ENCODE measurements at regions not wholly inside any gene's neighbourhood (a gene's known extent, or its start where the extent isn't known, plus 50 kb on each side); places are given as distances from the start of the nearest gene placed in this dataset.

DNA sequence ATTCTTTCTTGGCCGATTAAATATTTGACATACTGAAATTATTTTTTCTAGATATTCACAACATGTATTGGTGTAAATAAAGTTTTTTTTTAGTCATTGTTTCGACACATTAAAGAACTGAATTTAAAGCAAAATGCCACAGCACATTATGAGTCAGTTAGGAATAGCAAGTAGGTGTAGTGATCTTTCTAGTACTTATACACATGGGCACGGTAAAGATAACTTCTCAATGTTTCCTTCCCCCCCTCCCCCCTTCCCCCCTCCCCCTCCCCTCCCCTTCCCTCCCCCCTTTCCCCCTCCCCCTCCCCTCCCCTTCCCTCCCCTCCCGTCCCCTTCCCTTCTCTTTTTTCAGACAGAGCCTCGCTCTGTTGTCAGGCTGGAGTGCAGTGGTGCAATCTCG, 1269.9 kb downstream of the ADGRL3 start:
- no peaks in the 10 kb centered on the region for H3K4me1 ChIP-seq
- H3K9me3 ChIP-seq = no peaks in the 10 kb centered on the region
- no peaks in the 10 kb centered on the region for H3K36me3 ChIP-seq
- H3K27me3 ChIP-seq = no peaks in the 10 kb centered on the region
- intact Hi-C loops (cut with DNase I; ENCODE audit: low total_unique reads) = no loop called here
- DNase-seq = no peak
- H3K4me3 ChIP-seq = no peak overlapping the region
- TF ChIP-seq, protein P1, sequence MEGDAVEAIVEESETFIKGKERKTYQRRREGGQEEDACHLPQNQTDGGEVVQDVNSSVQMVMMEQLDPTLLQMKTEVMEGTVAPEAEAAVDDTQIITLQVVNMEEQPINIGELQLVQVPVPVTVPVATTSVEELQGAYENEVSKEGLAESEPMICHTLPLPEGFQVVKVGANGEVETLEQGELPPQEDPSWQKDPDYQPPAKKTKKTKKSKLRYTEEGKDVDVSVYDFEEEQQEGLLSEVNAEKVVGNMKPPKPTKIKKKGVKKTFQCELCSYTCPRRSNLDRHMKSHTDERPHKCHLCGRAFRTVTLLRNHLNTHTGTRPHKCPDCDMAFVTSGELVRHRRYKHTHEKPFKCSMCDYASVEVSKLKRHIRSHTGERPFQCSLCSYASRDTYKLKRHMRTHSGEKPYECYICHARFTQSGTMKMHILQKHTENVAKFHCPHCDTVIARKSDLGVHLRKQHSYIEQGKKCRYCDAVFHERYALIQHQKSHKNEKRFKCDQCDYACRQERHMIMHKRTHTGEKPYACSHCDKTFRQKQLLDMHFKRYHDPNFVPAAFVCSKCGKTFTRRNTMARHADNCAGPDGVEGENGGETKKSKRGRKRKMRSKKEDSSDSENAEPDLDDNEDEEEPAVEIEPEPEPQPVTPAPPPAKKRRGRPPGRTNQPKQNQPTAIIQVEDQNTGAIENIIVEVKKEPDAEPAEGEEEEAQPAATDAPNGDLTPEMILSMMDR (IDR thresholded peaks at IDR 0.05) = no peak
- no peak overlapping the region for H3K27ac ChIP-seq

GRCh38 chr4:62461961-62462360, 1261.8 kb downstream of the ADGRL3 start:
- H3K36me3 ChIP-seq = no peaks in the 10 kb centered on the region

GRCh38 chr4:62460329-62460728, 1260.2 kb downstream of the ADGRL3 start:
- no peak overlapping the region for H3K27ac ChIP-seq
- H3K4me1 ChIP-seq = no peaks in the 10 kb centered on the region
- DNase-seq = no peak
- no peaks in the 10 kb centered on the region for H3K9me3 ChIP-seq
- H3K36me3 ChIP-seq = no peaks in the 10 kb centered on the region
- no peaks in the 10 kb centered on the region for H3K27me3 ChIP-seq
- H3K4me3 ChIP-seq = no peak overlapping the region
- intact Hi-C loops (cut with DNase I; ENCODE audit: low total_unique reads) = no loop called here
- TF ChIP-seq, protein P1 (IDR thresholded peaks at IDR 0.05) = no peak

More at GRCh38 chr4:62461961-62462360, 1261.8 kb downstream of the ADGRL3 start:
- no peak overlapping the region for H3K27ac ChIP-seq
- intact Hi-C loops (cut with DNase I; ENCODE audit: low total_unique reads) = no loop called here
- no peaks in the 10 kb centered on the region for H3K9me3 ChIP-seq
- H3K4me1 ChIP-seq = no peaks in the 10 kb centered on the region
- no peak overlapping the region for H3K4me3 ChIP-seq
- no peaks in the 10 kb centered on the region for H3K27me3 ChIP-seq
- no peak for DNase-seq
- TF ChIP-seq, protein P1 (IDR thresholded peaks at IDR 0.05) = no peak

GRCh38 chr4:62457356-62457755, 1257.2 kb downstream of the ADGRL3 start:
- H3K36me3 ChIP-seq = no peaks in the 10 kb centered on the region
- no peak overlapping the region for H3K4me3 ChIP-seq
- H3K27me3 ChIP-seq = no peaks in the 10 kb centered on the region
- no peak for DNase-seq
- H3K27ac ChIP-seq = no peak overlapping the region
- no peaks in the 10 kb centered on the region for H3K4me1 ChIP-seq
- no peaks in the 10 kb centered on the region for H3K9me3 ChIP-seq
- TF ChIP-seq, protein P1 (IDR thresholded peaks at IDR 0.05) = no peak
- intact Hi-C loops (cut with DNase I; ENCODE audit: low total_unique reads) = no loop called here

DNA sequence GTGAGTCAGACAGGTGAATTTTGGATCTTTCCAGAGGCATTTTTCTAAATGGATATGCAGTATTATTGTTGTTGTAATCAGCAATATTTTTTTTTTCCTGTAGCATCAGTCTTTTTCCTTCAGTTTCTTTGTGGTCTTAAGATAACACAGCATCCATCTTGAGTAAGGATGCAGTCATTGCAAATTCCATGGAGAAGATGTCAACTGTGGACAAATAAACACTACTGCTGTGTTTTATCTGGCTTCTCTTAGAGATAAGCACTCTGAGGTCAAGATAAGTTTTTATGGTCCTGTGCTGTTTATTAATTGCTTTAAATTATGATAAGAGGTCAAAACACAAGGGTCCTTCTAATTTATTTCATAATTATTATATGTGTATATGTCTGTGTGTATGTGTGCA, 1255.7 kb downstream of the ADGRL3 start:
- no peaks in the 10 kb centered on the region for H3K4me1 ChIP-seq
- H3K36me3 ChIP-seq = no peaks in the 10 kb centered on the region
- H3K9me3 ChIP-seq = no peaks in the 10 kb centered on the region
- no peak overlapping the region for H3K27ac ChIP-seq
- no peaks in the 10 kb centered on the region for H3K27me3 ChIP-seq
- intact Hi-C loops (cut with DNase I; ENCODE audit: low total_unique reads) = no loop called here
- TF ChIP-seq, protein P1 (IDR thresholded peaks at IDR 0.05) = no peak
- DNase-seq = no peak
- no peak overlapping the region for H3K4me3 ChIP-seq

- Histone ChIP-seq H3K9me3 (no peaks in the 10 kb centered on the region), H3K4me1 (no peaks in the 10 kb centered on the region), H3K27ac (no peak overlapping the region), H3K36me3 (no peaks in the 10 kb centered on the region), H3K27me3 (no peaks in the 10 kb centered on the region), H3K4me3 (no peak overlapping the region)
- TF ChIP-seq, protein P1 (IDR thresholded peaks at IDR 0.05) = no peak
- DNase-seq = no peak
- intact Hi-C loops (cut with DNase I; ENCODE audit: low total_unique reads) = no loop called here
These were observed 1254.4 kb downstream of the ADGRL3 start for GRCh38 chr4:62454535-62454934.

All from tibial artery (tissue), 4 donors.